ENCODE measurements at regions not wholly inside any gene's neighbourhood (a gene's known extent, or its start where the extent isn't known, plus 50 kb on each side); places are given as distances from the start of the nearest gene placed in this dataset.

GRCh38 chr6:149131891-149132290 lies 185.6 kb upstream of the TAB2 start:
- H3K27me3 Mint-ChIP-seq (ENCODE audit: unreplicated experiment), result peaks cover 10% of the 10 kb centered on the region
- H3K9me3 Mint-ChIP-seq (ENCODE audit: unreplicated experiment), result no peaks in the 10 kb centered on the region
- no peaks in the 10 kb centered on the region for H3K36me3 Mint-ChIP-seq (ENCODE audit: low read depth, unreplicated experiment)
- peak overlapping the region; percentile 74 for H3K27ac Mint-ChIP-seq (ENCODE audit: unreplicated experiment)
- DNase-seq (ENCODE audit: low spot score), result no peak
- H3K4me1 Mint-ChIP-seq (ENCODE audit: unreplicated experiment), result peaks cover 49% of the 10 kb centered on the region
- peak overlapping the region; percentile 52 for H3K4me3 Mint-ChIP-seq (ENCODE audit: unreplicated experiment)
- TF ChIP-seq CTCF (IDR thresholded peaks at IDR 0.05; ENCODE audit: unreplicated experiment), result no peak

- Mint-ChIP-seq H3K9me3 (ENCODE audit: unreplicated experiment) (no peaks in the 10 kb centered on the region), H3K27me3 (ENCODE audit: unreplicated experiment) (peaks cover 10% of the 10 kb centered on the region), H3K27ac (ENCODE audit: unreplicated experiment) (peak overlapping the region; percentile 74)
These were observed 185.2 kb upstream of the TAB2 start for GRCh38 chr6:149132336-149132735.

GRCh38 chr6:149134511-149134933 lies 183.0 kb upstream of the TAB2 start:
- no peak for DNase-seq (ENCODE audit: low spot score)
- H3K36me3 Mint-ChIP-seq (ENCODE audit: low read depth, unreplicated experiment), result no peaks in the 10 kb centered on the region
- no peaks in the 10 kb centered on the region for H3K9me3 Mint-ChIP-seq (ENCODE audit: unreplicated experiment)
- peaks cover 35% of the 10 kb centered on the region for H3K4me1 Mint-ChIP-seq (ENCODE audit: unreplicated experiment)
- H3K4me3 Mint-ChIP-seq (ENCODE audit: unreplicated experiment), result no peak overlapping the region
- no peak for TF ChIP-seq CTCF (IDR thresholded peaks at IDR 0.05; ENCODE audit: unreplicated experiment)
- H3K27me3 Mint-ChIP-seq (ENCODE audit: unreplicated experiment), result peaks cover 10% of the 10 kb centered on the region
- no peak overlapping the region for H3K27ac Mint-ChIP-seq (ENCODE audit: unreplicated experiment)

More at GRCh38 chr6:149132336-149132735, 185.2 kb upstream of the TAB2 start:
- Mint-ChIP-seq H3K4me1 (ENCODE audit: unreplicated experiment) (peaks cover 49% of the 10 kb centered on the region), H3K36me3 (ENCODE audit: low read depth, unreplicated experiment) (no peaks in the 10 kb centered on the region), H3K4me3 (ENCODE audit: unreplicated experiment) (peak overlapping the region; percentile 52)
- no peak for TF ChIP-seq CTCF (IDR thresholded peaks at IDR 0.05; ENCODE audit: unreplicated experiment)
- no peak for DNase-seq (ENCODE audit: low spot score)

GRCh38 chr6:149135809-149136208 lies 181.7 kb upstream of the TAB2 start:
- H3K4me3 Mint-ChIP-seq (ENCODE audit: unreplicated experiment), result no peak overlapping the region
- no peak for TF ChIP-seq CTCF (IDR thresholded peaks at IDR 0.05; ENCODE audit: unreplicated experiment)
- H3K36me3 Mint-ChIP-seq (ENCODE audit: low read depth, unreplicated experiment), result no peaks in the 10 kb centered on the region
- DNase-seq (ENCODE audit: low spot score), result no peak
- no peaks in the 10 kb centered on the region for H3K9me3 Mint-ChIP-seq (ENCODE audit: unreplicated experiment)
- no peak overlapping the region for H3K27ac Mint-ChIP-seq (ENCODE audit: unreplicated experiment)
- H3K27me3 Mint-ChIP-seq (ENCODE audit: unreplicated experiment), result peaks cover 10% of the 10 kb centered on the region
- peaks cover 35% of the 10 kb centered on the region for H3K4me1 Mint-ChIP-seq (ENCODE audit: unreplicated experiment)

GRCh38 chr6:149136273-149136912 lies 181.1 kb upstream of the TAB2 start:
- no peak for DNase-seq (ENCODE audit: low spot score)
- Mint-ChIP-seq H3K27me3 (ENCODE audit: unreplicated experiment) (peaks cover 7% of the 10 kb centered on the region), H3K4me1 (ENCODE audit: unreplicated experiment) (peaks cover 31% of the 10 kb centered on the region), H3K27ac (ENCODE audit: unreplicated experiment) (no peak overlapping the region), H3K4me3 (ENCODE audit: unreplicated experiment) (no peak overlapping the region), H3K9me3 (ENCODE audit: unreplicated experiment) (no peaks in the 10 kb centered on the region), H3K36me3 (ENCODE audit: low read depth, unreplicated experiment) (no peaks in the 10 kb centered on the region)
- TF ChIP-seq CTCF (IDR thresholded peaks at IDR 0.05; ENCODE audit: unreplicated experiment), result no peak
